Activated CD4-positive, alpha-beta memory T cell treated with anti-CD3 and anti-CD28 coated beads, Interleukin-2, amount 10 ng/mL, durations not matched to agents 7 days and 5 days (primary cell): ENCODE measurements at regions not wholly inside any gene's neighbourhood (a gene's known extent, or its start where the extent isn't known, plus 50 kb on each side); places are given as distances from the start of the nearest gene placed in this dataset.

Source experiments
- CTCF ChIA-PET: fragments of 350-600 bp; sonication (Branson Sonifier 250); formaldehyde crosslinking; loops from one replicate; lab custom pipeline; 2021; ENCODE audit warnings: antibody characterized with exemption, inconsistent platforms; lab: Charles Lee
- POLR2A ChIA-PET: fragments of 350-600 bp; sonication (Branson Sonifier 250); formaldehyde crosslinking; loops from one replicate; lab custom pipeline; 2021; ENCODE audit warnings: antibody characterized with exemption; lab: Charles Lee
- DNase-seq: peaks from one replicate; pipeline ENCODE4 v3.0.0-alpha.2; 2020
- H3K27ac Mint-ChIP-seq: one replicate; pipeline ENCODE4 v1.8.0; 2021; ENCODE audit warnings: mild to moderate bottlenecking, mixed read lengths
- H3K27me3 Mint-ChIP-seq: one replicate; pipeline ENCODE4 v1.8.0; 2021; ENCODE audit warnings: mixed read lengths
- H3K36me3 Mint-ChIP-seq: one replicate; pipeline ENCODE4 v1.8.0; 2021; ENCODE audit warnings: low read depth, mixed read lengths
- H3K4me1 Mint-ChIP-seq: one replicate; pipeline ENCODE4 v1.8.0; 2021; ENCODE audit warnings: mixed read lengths
- H3K4me3 Mint-ChIP-seq: one replicate; pipeline ENCODE4 v1.8.0; 2021; ENCODE audit warnings: mild to moderate bottlenecking, mixed read lengths
- H3K9me3 Mint-ChIP-seq: one replicate; pipeline ENCODE4 v1.8.0; 2021; ENCODE audit warnings: mixed read lengths

DNA sequence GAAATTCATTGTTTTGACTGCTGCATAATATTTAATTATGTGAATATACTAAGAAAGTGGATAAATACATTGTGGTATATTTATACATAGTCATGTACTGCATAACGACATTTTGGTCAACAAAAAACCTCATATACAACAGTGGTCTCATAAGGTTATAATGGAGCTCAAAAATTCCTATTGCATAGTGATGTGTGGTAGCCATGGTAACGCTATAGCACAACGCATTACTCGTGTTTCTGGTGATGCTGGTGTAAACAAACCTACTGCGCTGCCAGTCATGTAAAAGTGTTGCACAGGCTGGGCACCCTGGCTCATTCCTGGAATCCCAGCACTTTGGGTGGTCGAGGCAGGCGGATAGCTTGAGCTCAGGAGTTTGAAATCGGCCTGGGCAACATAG is 52.6 kb upstream of the NHLH2 start:
- ChIA-PET POLR2A (no interaction called here), CTCF (no interaction called here)
- Mint-ChIP-seq H3K9me3 (no peaks in the 10 kb centered on the region), H3K4me3 (no peak overlapping the region), H3K27ac (no peak overlapping the region), H3K4me1 (no peaks in the 10 kb centered on the region), H3K36me3 (no peaks in the 10 kb centered on the region), H3K27me3 (peaks cover 8% of the 10 kb centered on the region)
- DNase-seq = no peak

DNA sequence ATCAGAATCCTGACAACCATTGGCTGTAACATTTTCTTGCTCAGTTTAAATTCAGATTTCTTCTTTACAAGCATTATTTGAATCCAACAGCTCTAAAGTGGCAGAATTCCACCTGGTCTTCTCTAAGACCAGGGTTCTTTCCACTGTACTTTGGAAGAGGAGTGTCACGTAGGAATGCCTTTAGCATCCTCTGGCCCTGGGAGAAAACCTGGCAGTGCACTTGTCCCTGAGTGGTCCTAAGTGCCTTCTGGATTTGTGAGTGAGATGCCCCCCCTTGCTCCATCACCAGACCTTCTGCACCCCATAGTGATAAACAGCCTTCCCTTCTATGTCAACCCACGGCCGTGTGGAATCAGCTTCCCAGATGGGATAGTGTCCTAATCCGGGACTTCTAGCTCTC is 57.1 kb upstream of the NHLH2 start:
- POLR2A ChIA-PET = no interaction called here
- Mint-ChIP-seq H3K4me3 (no peak overlapping the region), H3K27me3 (peaks cover 12% of the 10 kb centered on the region), H3K36me3 (no peaks in the 10 kb centered on the region), H3K4me1 (peaks cover 9% of the 10 kb centered on the region), H3K9me3 (no peaks in the 10 kb centered on the region), H3K27ac (no peak overlapping the region)
- CTCF ChIA-PET = no interaction called here
- DNase-seq = no peak

DNA sequence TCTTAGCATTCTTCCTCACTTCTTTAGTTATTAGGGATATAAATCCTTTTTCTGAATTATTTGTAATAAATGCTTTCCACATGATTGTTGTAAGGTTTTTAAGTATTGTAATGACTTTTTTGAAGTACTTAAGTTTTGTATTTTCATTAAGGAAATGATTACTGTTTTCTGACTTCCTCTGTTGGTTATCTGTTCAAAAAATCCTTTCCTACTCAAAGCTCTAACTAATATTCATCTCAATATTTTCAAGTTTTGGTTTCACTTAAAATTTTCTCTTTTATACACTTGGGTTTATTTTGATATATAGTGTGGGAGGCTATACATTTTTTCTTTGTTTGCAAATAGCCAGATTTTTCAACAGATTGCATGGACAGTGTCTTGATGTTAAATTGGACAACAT is 59.9 kb upstream of the NHLH2 start:
- CTCF ChIA-PET = no interaction called here
- no peak overlapping the region for H3K27ac Mint-ChIP-seq
- peaks cover 25% of the 10 kb centered on the region for H3K27me3 Mint-ChIP-seq
- H3K4me3 Mint-ChIP-seq = no peak overlapping the region
- H3K4me1 Mint-ChIP-seq = peaks cover 9% of the 10 kb centered on the region
- POLR2A ChIA-PET = no interaction called here
- H3K9me3 Mint-ChIP-seq = no peaks in the 10 kb centered on the region
- no peak for DNase-seq
- H3K36me3 Mint-ChIP-seq = no peaks in the 10 kb centered on the region

DNA sequence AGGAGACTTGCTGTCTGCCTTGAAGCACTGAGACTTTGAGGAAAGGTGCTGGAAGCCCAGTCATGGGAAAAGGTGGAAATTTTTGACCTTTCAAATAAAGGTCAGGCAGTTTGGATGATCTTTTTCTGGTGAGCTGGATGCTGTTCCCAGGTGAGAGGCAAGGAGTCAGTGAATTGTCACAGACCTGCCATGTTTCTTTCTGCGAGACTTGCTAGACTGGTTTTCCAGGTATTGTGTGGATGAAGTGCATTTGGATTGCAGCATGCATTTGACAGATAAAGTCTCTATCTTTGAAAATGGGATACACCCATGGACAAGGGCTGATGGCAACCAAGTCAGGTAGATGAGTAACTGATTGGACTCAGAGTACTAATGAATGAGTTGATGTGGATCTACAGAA is 65.7 kb upstream of the NHLH2 start:
- Mint-ChIP-seq H3K4me3 (no peak overlapping the region), H3K4me1 (no peaks in the 10 kb centered on the region), H3K27me3 (peaks cover 14% of the 10 kb centered on the region), H3K27ac (no peak overlapping the region), H3K9me3 (no peaks in the 10 kb centered on the region), H3K36me3 (no peaks in the 10 kb centered on the region)
- ChIA-PET CTCF (no interaction called here), POLR2A (no interaction called here)
- DNase-seq = no peak

DNA sequence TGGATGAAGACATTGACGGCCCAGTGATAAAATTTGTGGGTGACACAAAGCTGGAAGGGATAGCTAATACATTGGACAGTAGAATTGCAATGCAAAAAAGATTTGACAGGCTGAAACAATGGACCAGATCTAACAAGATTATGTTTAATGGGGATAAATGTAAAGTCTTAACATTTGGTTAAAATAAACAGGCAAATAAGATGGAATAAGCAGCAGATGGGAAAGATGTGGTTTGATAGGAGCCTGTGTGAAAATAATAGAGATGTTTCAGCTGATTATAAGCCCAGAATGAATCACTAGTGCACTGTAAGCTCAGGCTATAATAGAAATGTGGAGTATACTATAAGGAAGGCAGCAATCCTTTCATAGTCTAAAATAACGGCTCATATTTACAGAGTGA is 66.2 kb upstream of the NHLH2 start:
- POLR2A ChIA-PET = no interaction called here
- H3K36me3 Mint-ChIP-seq = no peaks in the 10 kb centered on the region
- CTCF ChIA-PET = interaction anchor here (0.6 kb wide), 1 partner anchor 201 kb away, joined by 4 read pairs; no protein-coding TSS in a partner anchor
- H3K27me3 Mint-ChIP-seq = peaks cover 13% of the 10 kb centered on the region
- H3K4me1 Mint-ChIP-seq = no peaks in the 10 kb centered on the region
- no peak for DNase-seq
- H3K9me3 Mint-ChIP-seq = no peaks in the 10 kb centered on the region
- H3K4me3 Mint-ChIP-seq = no peak overlapping the region
- no peak overlapping the region for H3K27ac Mint-ChIP-seq

DNA sequence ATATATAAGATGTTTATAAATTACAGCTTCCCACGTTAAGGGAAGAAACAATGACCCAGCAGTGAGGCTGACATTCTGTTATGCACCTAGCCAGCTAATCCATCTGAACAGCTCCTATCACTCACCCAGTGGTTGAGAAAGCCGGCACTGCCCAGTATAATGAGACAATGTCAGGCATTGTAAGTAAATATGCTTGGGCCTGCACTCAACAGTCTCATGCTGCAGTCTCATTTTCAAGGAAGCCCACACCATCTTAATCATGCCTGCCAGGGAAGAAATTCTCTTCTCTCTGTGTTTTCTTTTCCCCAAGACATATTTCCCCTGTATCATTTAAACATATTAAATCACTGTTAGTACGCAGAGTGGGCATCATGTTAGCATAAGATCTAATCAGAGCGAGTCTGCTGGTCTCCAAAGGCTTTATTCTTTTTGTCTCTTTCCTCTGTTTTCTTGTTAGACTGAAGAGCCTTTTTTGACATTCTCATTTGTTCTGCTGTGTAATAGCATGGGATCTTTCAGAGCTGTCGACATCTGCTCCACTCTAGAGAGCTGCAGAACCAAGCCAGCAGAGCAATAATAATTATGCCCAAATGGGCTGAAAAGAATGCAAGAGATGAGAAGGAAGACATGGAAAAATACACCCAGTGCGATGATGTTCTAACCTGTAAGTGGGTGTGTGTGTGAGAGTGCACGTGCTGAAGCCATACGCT is 67.6 kb upstream of the SLC22A15 start:
- Mint-ChIP-seq H3K9me3 (no peaks in the 10 kb centered on the region), H3K27me3 (peaks cover 10% of the 10 kb centered on the region), H3K4me3 (no peak overlapping the region), H3K36me3 (no peaks in the 10 kb centered on the region), H3K4me1 (no peaks in the 10 kb centered on the region), H3K27ac (no peak overlapping the region)
- no peak for DNase-seq
- ChIA-PET POLR2A (no interaction called here), CTCF (no interaction called here)

DNA sequence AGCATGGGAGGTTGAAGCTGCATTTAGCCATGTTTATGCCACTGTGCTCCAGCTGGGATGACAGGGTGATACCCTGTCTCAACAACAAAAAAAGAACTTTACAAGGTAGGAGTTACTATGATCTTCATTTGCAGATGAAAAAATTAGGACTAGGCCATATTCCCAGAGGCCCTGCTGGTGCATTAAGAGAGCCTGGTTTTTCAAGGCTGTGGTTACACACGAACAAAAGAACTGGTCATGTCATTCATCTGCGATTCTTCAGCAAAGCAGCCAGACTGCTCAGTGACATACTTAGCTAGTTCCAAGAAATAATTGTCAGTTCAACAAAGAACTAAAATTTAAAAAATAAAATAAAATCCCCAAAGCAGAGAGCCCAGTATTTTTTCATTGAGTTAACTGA is 66.1 kb upstream of the SLC22A15 start:
- Mint-ChIP-seq H3K27me3 (peaks cover 8% of the 10 kb centered on the region), H3K36me3 (no peaks in the 10 kb centered on the region), H3K4me1 (no peaks in the 10 kb centered on the region), H3K4me3 (no peak overlapping the region), H3K27ac (no peak overlapping the region), H3K9me3 (no peaks in the 10 kb centered on the region)
- POLR2A ChIA-PET = no interaction called here
- no peak for DNase-seq
- CTCF ChIA-PET = no interaction called here

DNA sequence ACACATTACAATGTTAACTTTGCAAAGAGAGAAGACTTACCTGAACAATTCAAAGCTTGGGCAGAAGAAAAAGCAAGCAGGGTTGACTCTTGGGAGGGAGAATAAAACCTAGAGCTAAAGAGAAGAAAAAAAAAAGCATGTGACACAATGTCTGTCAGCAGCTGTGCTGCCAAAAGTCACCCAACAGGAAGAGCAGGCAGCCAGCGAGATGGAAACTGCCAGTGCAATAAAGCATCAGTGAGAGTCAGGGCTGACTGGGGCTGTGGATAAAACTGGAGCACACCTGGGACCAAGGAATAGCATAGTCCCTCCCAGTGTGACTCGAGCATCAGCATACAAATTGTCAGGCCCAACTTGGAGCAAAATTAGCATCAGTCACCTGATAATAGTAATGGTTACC is 65.0 kb upstream of the SLC22A15 start:
- H3K36me3 Mint-ChIP-seq = no peaks in the 10 kb centered on the region
- DNase-seq = no peak
- H3K27ac Mint-ChIP-seq = no peak overlapping the region
- H3K4me3 Mint-ChIP-seq = no peak overlapping the region
- H3K4me1 Mint-ChIP-seq = no peaks in the 10 kb centered on the region
- H3K9me3 Mint-ChIP-seq = no peaks in the 10 kb centered on the region
- peaks cover 2% of the 10 kb centered on the region for H3K27me3 Mint-ChIP-seq
- ChIA-PET CTCF (no interaction called here), POLR2A (no interaction called here)

DNA sequence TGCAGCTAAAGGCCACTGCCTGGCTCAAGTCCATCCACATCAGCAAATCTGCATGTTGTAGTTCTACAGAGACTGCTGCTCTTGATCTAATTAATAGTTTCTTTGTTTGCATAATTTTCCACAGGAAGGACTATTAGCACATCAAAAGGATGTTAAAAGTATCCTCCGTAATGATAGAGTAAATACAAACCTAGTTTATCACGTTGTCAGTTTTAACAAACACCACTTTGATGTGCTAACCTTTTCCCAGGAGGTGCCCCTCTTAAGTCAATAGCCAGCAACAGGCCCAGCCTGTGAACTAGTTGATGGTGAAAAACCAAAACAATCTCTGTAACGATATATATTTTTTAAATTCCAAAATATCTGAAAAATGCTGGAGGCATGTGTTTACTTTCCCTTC is 64.2 kb upstream of the SLC22A15 start:
- Mint-ChIP-seq H3K4me3 (no peak overlapping the region), H3K27me3 (peaks cover 2% of the 10 kb centered on the region), H3K9me3 (no peaks in the 10 kb centered on the region), H3K36me3 (no peaks in the 10 kb centered on the region), H3K27ac (no peak overlapping the region), H3K4me1 (no peaks in the 10 kb centered on the region)
- ChIA-PET CTCF (no interaction called here), POLR2A (no interaction called here)
- no peak for DNase-seq

DNA sequence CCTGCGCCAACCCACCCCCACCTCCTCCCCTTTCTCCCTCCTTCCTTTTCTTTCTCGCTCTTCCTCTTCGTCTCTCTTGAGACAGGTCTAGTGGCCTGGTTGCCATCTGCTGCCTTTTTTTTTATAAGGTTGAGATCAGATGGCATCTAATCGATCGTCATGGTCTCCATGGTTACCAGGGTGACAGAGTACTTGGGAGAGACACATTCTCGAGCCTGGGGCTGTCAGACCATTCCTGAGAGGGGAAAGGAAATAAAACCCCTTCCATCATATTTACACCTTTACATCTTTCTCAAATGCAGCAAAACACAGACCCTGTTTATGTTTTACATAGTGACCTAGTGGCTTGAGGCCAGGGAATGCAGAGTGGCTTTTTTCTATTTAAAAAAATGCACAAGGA is 53.5 kb upstream of the SLC22A15 start:
- peaks cover 7% of the 10 kb centered on the region for H3K4me1 Mint-ChIP-seq
- POLR2A ChIA-PET = no interaction called here

DNA sequence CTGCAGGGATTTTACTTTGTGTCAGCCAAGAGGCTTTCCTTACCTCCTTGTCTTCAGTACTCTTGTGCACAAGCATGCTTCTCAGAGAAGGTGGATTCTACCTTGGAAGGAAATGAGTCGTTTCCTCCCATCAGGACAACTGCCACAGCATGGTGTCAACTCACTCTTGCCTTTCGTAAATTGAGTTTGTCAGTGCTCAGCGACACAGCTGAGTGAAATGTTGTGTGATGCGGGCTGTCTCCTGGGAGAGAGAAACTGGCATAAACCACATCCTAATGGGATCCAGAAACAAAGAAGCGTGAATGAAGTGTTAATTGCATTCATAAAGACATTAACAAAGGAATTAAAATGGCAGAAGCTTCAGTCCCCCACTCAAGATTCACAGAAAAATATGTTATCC is 51.5 kb upstream of the SLC22A15 start:
- Mint-ChIP-seq H3K36me3 (no peaks in the 10 kb centered on the region), H3K27me3 (peaks cover 4% of the 10 kb centered on the region), H3K27ac (no peak overlapping the region), H3K9me3 (no peaks in the 10 kb centered on the region), H3K4me1 (peaks cover 7% of the 10 kb centered on the region), H3K4me3 (no peak overlapping the region)
- no peak for DNase-seq
- ChIA-PET CTCF (no interaction called here), POLR2A (no interaction called here)

More for the DNA sequence above, 53.5 kb upstream of the SLC22A15 start:
- no peak for DNase-seq
- CTCF ChIA-PET = no interaction called here
- Mint-ChIP-seq H3K9me3 (no peaks in the 10 kb centered on the region), H3K27ac (no peak overlapping the region), H3K36me3 (no peaks in the 10 kb centered on the region), H3K27me3 (peaks cover 7% of the 10 kb centered on the region), H3K4me3 (no peak overlapping the region)

DNA sequence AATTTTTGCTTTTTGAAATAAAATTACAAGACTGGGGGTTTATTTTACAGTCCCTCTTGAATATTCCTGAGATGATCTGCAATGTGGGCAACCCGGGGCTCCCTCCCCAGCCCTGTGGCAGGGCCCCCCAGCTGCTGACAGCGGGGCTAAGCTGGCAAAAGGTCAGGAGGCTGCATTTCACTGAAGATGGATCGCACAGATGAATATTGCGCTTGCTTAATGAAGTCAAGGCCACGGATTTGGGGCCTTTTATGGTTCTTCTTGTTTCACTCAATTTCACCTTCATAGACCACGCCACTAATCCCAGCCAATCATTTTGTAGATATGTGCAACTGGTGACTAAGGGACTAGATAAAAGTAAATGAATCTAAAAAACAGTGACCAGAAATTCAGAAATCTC is 50.8 kb upstream of the SLC22A15 start:
- Mint-ChIP-seq H3K4me1 (peaks cover 7% of the 10 kb centered on the region), H3K36me3 (no peaks in the 10 kb centered on the region), H3K27ac (no peak overlapping the region)

More for the DNA sequence above, 50.8 kb upstream of the SLC22A15 start:
- H3K27me3 Mint-ChIP-seq = peaks cover 3% of the 10 kb centered on the region
- H3K9me3 Mint-ChIP-seq = no peaks in the 10 kb centered on the region
- ChIA-PET CTCF (no interaction called here), POLR2A (no interaction called here)
- DNase-seq = no peak
- H3K4me3 Mint-ChIP-seq = no peak overlapping the region
